HEK293 (cell line): ENCODE measurements at regions not wholly inside any gene's neighbourhood (a gene's known extent, or its start where the extent isn't known, plus 50 kb on each side); places are given as distances from the start of the nearest gene placed in this dataset.

Experiments used
- HOXA7 ChIP-seq: sonication (generic); formaldehyde crosslinking; IDR thresholded peaks from 2 replicates; pipeline ENCODE4 v1.8.1; 2022; ENCODE audit warnings: missing genetic modification reagents, borderline replicate concordance
- RBAK ChIP-seq: fragments of 450-650 bp; formaldehyde crosslinking; IDR thresholded peaks from 2 replicates; pipeline ENCODE4 v1.5.1; 2016; ENCODE audit warnings: missing biosample characterization, missing genetic modification characterization
- TCF7L2 ChIP-seq: IDR thresholded peaks from 2 replicates; pipeline ENCODE4 v1.6.1; 2011; ENCODE audit warnings: low read depth, mild to moderate bottlenecking, inconsistent platforms, low read length, moderate library complexity, borderline replicate concordance
- YY1 ChIP-seq: fragments of 450-650 bp; formaldehyde crosslinking; IDR thresholded peaks from 2 replicates; pipeline ENCODE4 v1.5.1; 2018; ENCODE audit warnings: missing biosample characterization, missing genetic modification characterization
- ZBTB21 ChIP-seq: fragments of 450-650 bp; formaldehyde crosslinking; IDR thresholded peaks from 2 replicates; pipeline ENCODE4 v1.5.1; 2017; ENCODE audit warnings: missing biosample characterization, missing genetic modification characterization
- ZEB2 ChIP-seq: fragments of 450-650 bp; formaldehyde crosslinking; IDR thresholded peaks from 2 replicates; pipeline ENCODE4 v1.5.1; 2016; ENCODE audit warnings: missing biosample characterization, missing genetic modification characterization
- ZNF174 ChIP-seq: fragments of 450-650 bp; formaldehyde crosslinking; IDR thresholded peaks from 2 replicates; pipeline ENCODE4 v1.5.0; 2017; ENCODE audit warnings: missing biosample characterization, mild to moderate bottlenecking, missing genetic modification characterization
- ZNF24 ChIP-seq: fragments of 450-650 bp; formaldehyde crosslinking; IDR thresholded peaks from 2 replicates; pipeline ENCODE4 v1.5.1; 2016; ENCODE audit warnings: missing biosample characterization, missing genetic modification characterization
- ZNF510 ChIP-seq: fragments of 450-650 bp; formaldehyde crosslinking; IDR thresholded peaks from 2 replicates; pipeline ENCODE4 v1.5.1; 2018; ENCODE audit warnings: mild to moderate bottlenecking, missing genetic modification characterization, missing biosample characterization; ENCODE audit not compliant: insufficient replicate concordance
- TF ChIP-seq, protein P1 (sequence below): fragments of 450-650 bp; formaldehyde crosslinking; IDR thresholded peaks from 2 replicates; pipeline ENCODE4 v1.5.1; 2016; ENCODE audit warnings: missing biosample characterization, missing genetic modification characterization

DNA sequence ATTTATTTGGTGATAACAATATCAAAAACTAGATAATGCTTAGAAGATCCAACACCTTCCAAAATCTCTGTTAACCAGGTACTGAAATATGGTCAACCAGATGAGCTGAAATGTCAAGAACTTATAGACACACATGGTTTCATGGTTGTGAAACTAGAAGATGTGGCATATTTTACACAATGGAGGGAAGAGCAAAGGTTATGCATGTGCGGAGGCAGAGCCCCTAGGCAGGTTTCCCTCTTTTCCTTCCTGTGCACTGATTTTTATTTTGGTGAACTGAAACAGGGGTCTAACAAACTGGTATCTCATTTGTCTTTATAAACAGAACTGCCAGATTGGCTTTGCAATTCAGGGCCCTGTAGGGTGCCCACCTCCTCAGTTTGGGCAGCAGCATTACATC lies 91.6 kb downstream of the PRL start:
- TF ChIP-seq, protein P1, sequence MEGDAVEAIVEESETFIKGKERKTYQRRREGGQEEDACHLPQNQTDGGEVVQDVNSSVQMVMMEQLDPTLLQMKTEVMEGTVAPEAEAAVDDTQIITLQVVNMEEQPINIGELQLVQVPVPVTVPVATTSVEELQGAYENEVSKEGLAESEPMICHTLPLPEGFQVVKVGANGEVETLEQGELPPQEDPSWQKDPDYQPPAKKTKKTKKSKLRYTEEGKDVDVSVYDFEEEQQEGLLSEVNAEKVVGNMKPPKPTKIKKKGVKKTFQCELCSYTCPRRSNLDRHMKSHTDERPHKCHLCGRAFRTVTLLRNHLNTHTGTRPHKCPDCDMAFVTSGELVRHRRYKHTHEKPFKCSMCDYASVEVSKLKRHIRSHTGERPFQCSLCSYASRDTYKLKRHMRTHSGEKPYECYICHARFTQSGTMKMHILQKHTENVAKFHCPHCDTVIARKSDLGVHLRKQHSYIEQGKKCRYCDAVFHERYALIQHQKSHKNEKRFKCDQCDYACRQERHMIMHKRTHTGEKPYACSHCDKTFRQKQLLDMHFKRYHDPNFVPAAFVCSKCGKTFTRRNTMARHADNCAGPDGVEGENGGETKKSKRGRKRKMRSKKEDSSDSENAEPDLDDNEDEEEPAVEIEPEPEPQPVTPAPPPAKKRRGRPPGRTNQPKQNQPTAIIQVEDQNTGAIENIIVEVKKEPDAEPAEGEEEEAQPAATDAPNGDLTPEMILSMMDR (tag by site-specific recombination): no peak
- TF ChIP-seq ZBTB21 (tag by site-specific recombination): no peak
- TF ChIP-seq ZNF24 (tag by site-specific recombination): no peak
- TF ChIP-seq HOXA7 (CRISPR knock-in tag): no peak
- no peak for TF ChIP-seq TCF7L2
- TF ChIP-seq RBAK (tag by site-specific recombination): no peak
- TF ChIP-seq ZEB2: no peak
- no peak for TF ChIP-seq ZNF510 (tag by site-specific recombination)
- TF ChIP-seq ZNF174 (tag by site-specific recombination): no peak
- no peak for TF ChIP-seq YY1 (tag by site-specific recombination)
